Stimulated activated CD8-positive, alpha-beta memory T cell treated with anti-CD3 and anti-CD28 coated beads, Interleukin-4, amount 100 ng/mL, for 4 hours (primary cell): ENCODE measurements at regions not wholly inside any gene's neighbourhood (a gene's known extent, or its start where the extent isn't known, plus 50 kb on each side); places are given as distances from the start of the nearest gene placed in this dataset.

Experiments
- DNase-seq, 2 donors: peaks; one replicate each; pipeline ENCODE4 v3.0.0-alpha.2; 2020; ENCODE audit warnings: low read depth in 2 of 2, low spot score in 1 of 2

DNA sequence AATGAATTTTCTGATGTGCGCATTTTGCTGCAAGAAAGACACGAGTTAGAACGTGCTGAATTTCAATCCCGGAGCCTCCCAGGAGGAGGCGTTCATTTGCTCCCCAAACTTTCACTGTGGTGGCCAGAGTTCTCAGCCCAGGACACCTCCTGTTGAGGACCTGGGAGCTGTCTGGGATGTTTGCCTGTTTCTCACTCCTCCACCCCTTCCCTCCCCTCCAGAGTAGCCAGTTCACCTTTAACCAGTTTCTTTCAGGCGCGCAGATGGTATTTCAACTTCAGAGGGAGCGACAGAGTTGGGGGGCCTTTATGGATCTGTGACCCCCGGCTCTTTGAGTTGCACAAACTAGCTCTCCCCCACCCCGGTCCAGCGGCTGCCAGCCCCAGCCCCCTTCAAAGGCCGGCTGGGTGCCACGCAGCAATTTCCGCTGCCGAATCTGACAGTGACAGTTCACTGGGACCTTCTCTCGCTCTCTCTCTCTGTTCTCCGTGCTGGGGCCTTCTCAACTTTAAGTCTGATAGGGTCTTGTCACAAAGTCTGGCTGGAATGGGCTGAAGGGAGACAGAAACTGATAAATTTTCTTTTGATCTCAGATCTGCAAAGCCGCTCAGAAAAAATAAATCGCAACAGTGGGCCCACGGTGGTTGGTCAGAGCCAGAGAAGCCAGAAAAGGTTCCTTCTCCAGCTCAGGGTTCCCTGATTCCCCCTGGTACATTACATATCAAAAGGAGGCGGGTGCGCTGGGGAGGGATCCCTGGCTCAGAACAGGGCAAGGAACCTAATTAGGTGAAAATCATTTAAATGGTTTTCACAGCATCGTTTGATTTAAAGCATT lies 100.0 kb upstream of the STX18 start:
- no peak for DNase-seq

DNA sequence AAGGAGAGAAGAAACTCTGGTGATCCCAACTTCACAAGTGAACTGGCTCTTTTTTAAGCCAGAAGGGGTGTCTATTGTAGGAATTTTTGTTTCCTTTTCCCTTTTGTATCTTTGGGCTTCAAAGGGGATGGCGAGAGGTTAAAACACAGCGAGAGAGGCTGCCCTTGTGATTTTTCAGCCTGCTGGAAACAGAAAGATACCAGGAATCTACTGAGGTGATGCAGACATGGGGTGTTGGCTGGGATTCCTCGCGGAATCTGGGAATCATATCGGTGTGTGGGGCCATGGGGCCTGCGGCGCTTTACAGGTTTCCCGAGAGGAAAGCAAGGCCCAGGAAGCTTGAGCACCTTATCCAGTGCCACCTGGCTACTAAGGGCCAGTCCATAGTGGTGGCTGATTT lies 99.4 kb upstream of the STX18 start:
- DNase-seq, result no peak

DNA sequence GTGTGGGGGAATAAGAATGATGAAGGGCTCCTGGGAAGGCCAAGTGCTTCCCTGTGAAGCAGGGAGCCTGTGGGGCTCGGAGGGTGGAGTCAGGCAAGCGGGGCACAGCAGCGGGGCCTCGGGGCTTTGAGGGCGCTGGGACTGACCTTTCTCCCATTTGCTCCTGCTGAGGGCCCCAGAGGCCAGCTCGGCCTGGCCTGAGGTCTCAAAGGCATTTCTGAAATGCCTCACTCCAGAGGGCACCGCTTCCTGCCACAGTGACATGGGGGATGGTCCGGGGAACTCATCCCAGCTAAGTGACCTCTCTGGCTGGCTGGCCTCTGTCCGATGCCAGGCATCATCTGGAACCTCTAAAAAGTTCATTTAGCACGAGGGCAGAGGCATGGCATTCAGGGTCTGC lies 98.8 kb upstream of the STX18 start:
- no peak for DNase-seq

DNA sequence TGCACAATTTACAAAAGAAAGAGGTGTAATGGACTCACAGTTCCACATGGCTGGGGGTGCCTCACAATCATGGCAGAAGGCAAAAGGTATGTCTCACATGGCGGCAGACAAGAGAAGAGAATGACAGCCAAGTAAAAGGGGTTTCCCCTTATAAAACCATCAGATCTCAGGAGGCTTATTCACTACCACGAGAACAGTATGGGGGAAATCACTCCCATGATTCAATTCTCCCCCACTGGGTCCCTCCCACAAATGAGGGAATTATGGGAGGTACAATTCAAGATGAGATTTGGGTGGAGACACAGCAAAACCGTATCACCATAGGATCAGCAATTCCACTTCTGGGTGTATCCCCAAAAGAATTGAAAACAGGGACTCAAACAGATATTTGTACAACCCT lies 97.5 kb upstream of the STX18 start:
- no peak for DNase-seq

DNA sequence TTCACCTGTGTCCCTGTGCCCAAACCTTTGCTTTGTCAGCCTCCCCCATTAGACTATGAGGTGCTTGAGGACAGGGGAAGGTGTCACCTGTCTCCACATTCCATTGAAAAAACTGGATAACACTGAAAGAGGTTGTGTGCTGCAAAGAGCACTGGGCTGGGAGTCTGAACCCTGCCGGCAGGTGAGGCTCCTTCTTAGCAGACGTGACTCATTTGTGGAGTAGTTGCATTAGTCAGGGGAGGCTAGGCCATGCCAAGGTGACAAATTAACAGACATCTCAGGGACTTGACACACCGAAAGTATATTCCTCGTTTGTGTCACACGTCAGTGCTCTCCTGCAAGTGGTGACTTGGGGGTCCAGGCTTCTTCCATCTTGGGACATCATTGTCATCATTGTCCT lies 95.9 kb upstream of the STX18 start:
- no peak for DNase-seq

DNA sequence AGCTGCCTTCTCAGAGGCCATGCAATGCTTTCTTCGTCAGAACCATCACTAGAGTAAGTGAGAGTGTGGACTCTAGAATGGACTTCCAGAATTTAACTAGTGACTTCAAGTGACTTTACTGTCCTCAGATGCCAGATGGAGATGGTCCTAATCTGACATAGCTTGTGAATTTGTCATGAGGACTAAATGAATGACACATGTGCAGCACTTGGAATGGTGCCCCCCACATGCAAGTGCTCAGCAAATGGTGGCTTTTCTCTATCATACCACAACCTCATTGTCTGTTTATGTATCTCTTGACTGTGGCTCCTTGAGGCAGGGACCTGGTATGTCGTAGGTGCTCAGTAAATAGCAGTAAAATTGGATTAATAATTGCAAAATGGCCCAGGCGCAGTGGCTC lies 91.6 kb upstream of the STX18 start:
- DNase-seq, result no peak

DNA sequence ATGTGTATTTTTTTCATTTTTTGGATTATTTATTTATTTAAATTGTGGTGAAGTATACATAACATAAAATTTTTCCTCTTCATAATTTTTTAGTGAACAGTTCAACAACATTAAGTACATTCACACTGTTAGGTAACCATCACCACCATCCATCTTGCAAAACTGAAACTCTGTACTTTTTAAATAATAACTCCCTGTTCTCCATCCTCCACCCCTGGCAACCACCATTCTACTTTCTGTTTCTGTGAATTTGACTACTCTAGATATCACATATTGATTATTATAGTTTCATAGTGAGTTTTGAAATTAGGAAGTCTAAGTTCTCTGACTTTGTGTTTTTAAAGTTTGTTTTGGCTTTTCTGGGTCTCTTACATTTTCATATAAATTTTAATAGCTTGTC lies 89.3 kb upstream of the STX18 start:
- DNase-seq, result no peak

DNA sequence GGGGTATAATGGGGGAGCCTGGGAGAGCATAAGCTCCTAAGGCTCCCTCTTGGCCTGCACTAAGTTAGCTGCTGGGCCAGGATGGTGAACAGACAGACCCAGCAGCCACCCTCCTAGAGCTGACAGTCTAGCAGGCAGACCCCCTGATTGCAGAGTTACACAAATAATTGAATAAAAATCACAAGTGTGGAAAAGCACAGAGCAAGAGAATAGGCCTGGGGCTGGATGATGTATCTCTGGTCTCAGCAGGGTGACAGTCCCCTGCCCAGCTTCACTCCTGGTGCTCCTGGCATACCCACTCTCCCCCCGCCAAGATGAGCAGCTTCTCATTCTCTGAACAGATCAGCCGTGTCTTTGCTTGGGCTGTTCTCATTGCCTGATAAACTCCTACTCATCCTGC lies 86.1 kb upstream of the STX18 start:
- no peak for DNase-seq

DNA sequence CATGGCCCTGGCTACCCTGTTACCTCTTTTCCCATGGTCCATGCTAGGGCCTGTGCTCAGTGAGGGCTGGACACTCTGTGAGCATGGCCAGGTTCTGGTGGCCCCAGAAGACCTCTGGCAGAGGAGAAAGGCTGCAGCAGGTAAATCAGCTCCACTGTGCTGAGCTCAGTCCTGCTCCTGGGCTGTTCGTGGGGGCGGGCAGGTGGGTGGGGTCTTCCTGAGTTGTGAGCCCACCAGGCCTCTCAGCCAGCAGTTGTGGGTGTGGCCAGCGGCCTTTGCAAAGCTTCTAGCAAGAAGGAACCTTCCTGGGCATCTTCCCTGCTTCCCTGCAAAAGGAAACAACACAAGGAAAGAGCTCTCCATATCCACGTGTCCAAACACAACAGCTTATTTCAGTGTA lies 85.3 kb upstream of the STX18 start:
- DNase-seq, result no peak

DNA sequence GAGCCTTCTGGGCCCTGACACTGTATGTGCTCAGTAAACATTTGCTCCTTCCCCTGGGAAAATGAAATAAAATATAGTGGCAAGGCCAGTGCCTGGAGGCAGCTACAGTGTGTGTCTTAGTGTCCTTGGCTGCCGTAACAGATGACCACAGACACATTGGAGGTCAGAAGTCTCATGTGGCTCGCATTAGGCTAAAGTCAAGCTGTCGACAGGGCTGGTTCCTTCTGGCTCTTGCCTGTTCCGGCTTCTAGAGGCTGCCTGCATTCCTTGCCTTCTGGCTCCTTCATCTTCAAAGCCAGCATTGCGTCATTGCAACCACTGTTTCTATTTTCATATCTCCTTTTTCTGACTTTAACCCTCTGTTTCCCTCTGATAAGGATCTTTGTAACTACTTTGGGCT lies 83.6 kb upstream of the STX18 start:
- DNase-seq, result no peak

DNA sequence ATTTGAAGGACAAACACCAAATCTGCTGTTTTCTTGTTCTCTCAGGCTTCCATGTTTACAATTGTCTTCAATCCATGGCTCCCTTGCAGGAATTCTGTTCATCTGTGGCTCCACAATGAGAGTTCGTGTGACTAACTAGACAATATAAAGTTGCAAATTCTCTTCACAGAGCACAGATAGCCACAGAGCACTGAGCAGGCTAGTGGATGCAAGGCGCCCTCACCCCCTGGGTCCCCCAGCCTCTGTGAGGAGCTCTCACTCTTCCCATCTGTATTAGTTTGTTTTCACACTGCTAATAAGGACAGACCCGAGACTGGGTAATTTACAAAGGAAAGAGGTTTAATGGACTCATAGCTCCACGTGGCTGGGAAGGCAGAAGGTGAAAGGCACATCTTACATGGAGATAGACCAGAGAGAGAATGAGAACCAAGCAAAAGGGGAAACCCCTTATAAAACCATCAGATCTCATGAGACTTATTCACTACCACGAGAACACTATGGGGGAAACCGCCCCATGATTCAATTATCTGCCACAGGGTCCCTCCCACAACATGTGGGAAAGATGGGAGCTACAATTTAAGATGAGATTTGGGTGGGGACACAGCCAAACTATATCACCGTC lies 82.5 kb upstream of the STX18 start:
- no peak for DNase-seq

DNA sequence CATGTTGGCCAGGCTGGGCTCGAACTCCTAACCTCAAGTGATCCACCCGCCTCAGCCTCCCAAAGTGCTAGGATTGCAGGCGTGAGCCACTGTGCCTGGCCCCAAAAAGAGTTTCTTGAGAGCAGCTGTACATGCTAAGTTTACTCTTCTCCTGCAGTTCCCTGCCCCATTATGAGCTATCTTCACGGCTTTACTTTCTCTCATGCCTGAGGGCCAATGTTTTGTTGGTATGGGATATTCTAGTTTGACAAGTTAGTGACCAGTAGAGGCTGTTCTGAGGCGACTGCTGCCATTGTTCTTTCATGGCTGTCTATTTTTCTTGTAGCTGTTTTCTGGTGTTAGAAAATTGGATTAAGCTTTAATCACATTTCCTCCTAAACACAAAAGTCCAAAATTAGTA lies 78.0 kb upstream of the STX18 start:
- DNase-seq, result no peak

DNA sequence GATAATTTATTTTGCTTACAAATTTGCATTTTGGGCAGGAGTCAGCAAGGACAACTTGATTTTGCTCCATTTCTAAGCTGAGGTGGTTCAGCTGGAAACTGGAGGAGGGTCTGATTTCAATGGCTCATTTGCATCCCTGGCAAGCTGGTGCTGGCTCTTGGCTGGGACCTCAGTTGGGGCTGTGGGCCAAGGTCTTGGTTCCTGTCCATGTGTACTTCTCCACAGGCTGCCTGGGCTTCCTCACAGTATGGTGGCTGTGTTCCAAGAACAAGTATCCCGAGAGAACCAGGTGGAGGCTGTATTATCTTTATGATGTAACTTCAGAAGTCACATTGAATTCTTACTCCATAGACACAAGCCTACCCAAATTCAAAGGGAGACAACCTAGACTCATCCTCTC lies 77.0 kb upstream of the STX18 start:
- DNase-seq, result no peak

DNA sequence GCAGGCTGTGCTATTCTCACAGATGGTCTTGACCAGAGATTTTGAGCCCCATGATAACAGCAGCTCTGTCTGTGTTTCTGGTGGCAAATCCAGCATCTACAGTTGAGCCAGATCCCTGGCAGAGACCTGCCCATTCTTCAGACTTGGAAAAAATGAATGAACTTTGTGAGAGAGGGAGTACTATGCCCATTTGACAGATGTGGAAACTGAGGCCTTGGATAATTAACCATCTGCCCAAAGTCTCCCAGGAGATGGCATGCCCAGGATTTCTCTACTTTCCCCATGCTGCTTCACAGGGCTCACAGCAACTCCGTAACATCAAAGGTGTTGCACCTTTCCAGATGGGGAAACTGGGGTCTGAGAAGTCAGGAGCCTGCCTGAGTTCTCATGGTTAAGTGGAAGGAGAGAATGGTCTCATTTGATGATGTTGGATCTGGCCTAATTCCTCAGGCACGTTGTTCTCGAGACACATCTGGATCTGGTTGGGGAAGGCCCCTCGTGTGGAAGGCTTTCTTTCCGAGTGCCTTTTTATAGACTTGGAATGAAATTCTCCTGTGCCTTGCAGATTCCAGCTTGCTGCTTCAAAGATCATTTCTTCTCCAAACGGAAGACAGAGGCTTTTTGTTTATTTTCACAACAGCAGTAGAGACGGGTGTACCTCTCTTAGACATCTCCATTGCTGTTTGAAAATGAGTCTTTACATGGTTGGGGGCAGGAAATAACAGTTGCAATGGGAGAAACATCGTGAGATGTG lies 73.3 kb upstream of the STX18 start:
- no peak for DNase-seq

DNA sequence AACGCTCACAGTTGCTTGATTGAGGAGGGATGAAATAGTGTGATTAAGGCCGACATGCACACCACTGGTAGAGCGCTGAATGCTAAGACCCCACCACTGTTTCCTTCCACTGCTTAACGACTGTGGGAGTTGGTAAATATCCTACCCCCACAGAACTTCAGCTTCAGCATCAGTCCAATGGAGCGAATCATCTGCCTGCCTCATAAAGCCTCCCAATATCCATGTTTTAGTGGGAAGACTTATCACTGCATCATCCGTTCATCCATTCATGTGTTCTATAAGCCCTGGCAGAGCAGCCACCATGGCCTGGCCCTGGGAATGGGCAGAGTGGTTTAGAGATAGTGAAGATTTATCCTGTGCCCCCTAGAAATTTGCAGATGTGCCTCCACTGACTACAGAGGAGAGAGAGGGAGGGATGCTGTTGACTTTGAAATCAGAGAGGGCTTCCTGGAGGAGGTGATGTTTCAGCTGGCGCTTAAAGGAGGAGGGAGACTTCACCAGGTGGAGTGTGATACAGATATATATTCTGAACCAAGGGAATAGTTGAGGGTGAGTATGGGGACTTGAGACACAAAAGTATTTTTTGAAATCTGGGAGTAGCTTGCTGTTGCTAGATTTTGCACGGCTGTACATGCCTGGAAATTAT lies 71.9 kb upstream of the STX18 start:
- DNase-seq, result no peak

DNA sequence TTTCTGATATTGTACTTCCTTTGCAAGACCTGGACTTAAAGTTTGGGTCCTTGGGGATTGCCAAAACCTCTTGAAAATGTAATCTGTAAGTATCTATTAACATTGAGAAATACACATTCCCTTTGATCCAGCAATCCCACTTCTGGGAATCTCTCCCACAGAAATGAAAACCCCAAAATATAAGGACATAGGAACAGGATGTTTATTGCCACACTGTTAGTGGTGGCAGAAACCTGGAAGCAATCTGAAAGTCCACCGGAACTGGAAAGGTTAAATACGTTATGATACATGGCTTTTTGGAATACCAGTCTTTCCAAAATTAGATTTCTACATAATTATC lies 71.2 kb upstream of the STX18 start:
- no peak for DNase-seq

DNA sequence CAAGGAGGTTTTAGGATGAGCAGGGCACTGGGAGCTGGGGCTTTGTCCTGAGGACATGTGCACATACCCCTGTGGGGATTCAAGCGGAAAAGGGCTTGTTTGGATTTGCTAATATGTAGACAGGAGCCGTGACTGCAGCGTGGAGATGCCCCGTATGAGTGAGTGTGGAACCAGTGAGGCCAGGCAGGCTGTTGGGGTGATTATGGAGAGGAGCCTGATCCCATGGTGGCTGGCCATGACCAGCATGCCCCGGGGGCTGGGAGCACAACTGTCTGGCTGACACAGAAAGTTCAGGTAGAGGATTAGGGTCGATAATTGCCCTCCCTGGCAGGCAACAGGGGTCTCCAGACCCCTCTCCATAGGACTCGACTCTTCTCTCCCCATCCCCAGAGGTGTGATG lies 68.8 kb upstream of the STX18 start:
- no peak for DNase-seq

DNA sequence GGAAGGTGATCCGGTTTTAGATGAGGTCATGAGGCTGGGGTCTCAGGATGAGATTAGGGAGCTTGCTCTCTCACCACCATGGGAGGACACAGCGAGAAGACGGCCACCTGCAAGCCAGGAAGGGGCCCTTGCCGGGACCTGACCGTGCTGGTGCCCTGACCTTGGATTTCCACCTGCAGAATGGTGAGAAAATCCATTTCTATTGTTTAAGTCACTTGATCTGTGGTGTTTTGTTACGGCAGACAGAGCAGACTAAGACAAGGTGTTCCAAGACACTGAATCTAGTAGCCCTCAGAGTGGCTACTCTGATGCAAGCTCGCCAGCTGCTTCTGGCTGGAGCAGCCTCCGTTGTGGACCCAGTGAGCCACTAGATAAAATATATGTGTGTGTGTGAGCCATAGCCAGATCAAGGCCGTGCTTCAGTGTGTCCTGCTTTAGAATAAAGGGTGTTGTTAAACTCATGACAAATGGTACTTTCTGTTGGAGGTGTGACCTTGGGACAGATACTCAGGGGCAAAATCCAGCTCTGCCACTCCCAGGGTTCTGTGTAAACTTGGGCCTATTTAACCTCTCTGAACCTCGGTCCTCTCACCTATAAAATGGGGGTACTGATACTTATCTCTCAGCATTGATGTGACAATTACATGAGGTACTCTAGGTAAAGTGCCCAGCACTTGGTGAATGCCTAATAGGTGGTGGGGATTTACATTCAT lies 67.9 kb upstream of the STX18 start:
- no peak for DNase-seq

DNA sequence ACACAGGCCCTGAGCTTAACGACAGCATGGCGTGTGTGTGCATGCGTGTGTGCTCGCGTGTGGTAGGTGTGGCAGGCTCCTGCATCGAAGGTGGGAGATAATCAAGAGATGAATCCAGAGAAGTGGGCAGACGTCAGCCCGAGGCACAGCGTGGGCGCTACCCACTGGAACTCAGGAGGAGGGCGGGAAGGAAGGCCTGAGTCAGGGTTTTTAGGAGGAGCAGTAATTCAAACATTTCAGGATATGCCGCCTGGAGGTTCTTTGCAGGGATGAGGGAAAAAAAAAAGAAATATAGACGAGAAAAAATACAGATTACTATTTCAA lies 66.3 kb upstream of the STX18 start:
- no peak for DNase-seq

DNA sequence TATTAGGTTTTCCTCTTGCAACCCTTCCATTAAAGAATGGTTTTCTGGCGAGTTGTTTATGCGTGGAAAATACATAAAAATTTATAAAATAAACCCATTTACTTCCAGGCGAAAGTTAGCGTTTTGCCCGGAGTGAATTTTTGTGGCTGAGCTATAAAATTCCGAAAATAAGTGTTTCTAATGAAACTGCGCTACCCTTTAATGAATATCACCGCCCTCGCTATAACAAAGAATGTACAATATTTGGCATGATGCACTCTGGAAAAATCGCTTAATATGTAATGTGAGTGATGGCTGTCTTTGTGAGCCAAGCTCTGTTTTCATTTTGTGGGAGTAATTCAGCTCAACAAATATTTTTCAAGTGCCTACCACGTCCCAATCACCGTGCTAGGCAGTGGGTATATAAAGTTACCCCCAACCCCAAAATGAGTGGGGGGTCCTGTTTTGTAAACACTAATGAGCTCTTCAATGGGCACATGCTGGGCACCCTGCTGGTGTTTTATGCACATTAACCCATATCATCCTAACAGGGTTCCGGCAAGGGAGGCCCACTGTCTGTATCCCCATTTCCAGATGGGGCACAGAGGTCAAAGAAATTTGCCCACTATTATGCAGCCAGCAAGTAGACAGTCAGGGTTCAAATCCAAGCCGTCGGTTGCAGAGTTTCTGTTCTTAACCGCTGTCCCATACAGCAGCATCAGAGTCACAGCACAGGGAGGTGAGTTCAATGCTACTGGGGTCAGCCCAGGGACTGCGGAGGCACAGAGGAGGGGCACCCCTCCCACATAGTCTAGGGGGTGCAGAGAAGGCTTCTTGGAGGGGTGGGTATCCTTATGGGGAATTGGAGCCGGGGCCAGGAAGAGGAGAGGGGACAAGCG lies 65.7 kb upstream of the STX18 start:
- no peak for DNase-seq

DNA sequence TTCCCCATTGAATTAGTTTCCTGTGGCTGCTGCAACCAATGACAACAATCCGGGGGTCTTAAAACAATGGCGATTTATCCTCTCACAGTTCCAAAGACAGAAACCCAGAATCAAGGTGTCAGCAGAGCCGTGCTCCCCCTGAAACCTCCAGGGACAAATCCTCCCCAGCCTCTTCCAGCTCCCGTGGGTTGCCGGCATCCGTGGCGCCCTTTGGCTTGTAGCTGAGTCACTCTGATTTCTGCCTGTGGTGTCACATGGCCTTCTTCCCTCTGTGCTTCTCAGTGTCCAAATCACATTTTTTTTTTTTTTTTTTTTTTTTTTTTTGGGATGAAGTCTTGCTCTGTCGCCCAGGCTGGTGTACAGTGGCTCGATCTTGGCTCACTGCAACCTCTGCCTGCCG lies 64.5 kb upstream of the STX18 start:
- no peak for DNase-seq
